ENCODE measurements at regions not wholly inside any gene's neighbourhood (a gene's known extent, or its start where the extent isn't known, plus 50 kb on each side); places are given as distances from the start of the nearest gene placed in this dataset.
"Not testable (repeated sequence)": the region's sequence is repeated elsewhere in the genome, so short reads cannot be mapped to it uniquely, and the experiment has no call there.

- not testable (repeated sequence) for H3K9me3 ChIP-seq (ENCODE audit: control insufficient read depth in 3 of 3, low read length in 3 of 3); H3K9ac ChIP-seq (ENCODE audit: low read depth in 1 of 3, low read length in 3 of 3); H3K27me3 ChIP-seq (ENCODE audit: control insufficient read depth in 3 of 3, insufficient read depth in 3 of 3, low read length in 3 of 3); H3K4me1 ChIP-seq (ENCODE audit: control insufficient read depth in 3 of 3, insufficient read depth in 3 of 3, low read length in 3 of 3); H3K27ac ChIP-seq (ENCODE audit: low read depth, low read length); H3K36me3 ChIP-seq (ENCODE audit: control insufficient read depth in 3 of 3, insufficient read depth in 3 of 3, low read length in 3 of 3); H3K4me3 ChIP-seq (ENCODE audit: low read length in 3 of 3)
Measured at GRCh38 chr17:64800987-64801386, 118.3 kb downstream of the LRRC37A3 start.

GRCh38 chr17:64800361-64800895 is 118.8 kb downstream of the LRRC37A3 start:
- not testable (repeated sequence) for H3K9ac ChIP-seq (ENCODE audit: low read depth in 1 of 3, low read length in 3 of 3); H3K36me3 ChIP-seq (ENCODE audit: control insufficient read depth in 3 of 3, insufficient read depth in 3 of 3, low read length in 3 of 3); H3K27ac ChIP-seq (ENCODE audit: low read depth, low read length)

GRCh38 chr17:64799543-64800188 is 119.6 kb downstream of the LRRC37A3 start:
- H3K4me3 ChIP-seq (ENCODE audit: low read length in 3 of 3); H3K27ac ChIP-seq (ENCODE audit: low read depth, low read length); H3K9ac ChIP-seq (ENCODE audit: low read depth in 1 of 3, low read length in 3 of 3); H3K36me3 ChIP-seq (ENCODE audit: control insufficient read depth in 3 of 3, insufficient read depth in 3 of 3, low read length in 3 of 3); H3K4me1 ChIP-seq (ENCODE audit: control insufficient read depth in 3 of 3, insufficient read depth in 3 of 3, low read length in 3 of 3); H3K9me3 ChIP-seq (ENCODE audit: control insufficient read depth in 3 of 3, low read length in 3 of 3); H3K27me3 ChIP-seq (ENCODE audit: control insufficient read depth in 3 of 3, insufficient read depth in 3 of 3, low read length in 3 of 3): not testable (repeated sequence)

More at GRCh38 chr17:64800361-64800895, 118.8 kb downstream of the LRRC37A3 start:
- not testable (repeated sequence) for H3K9me3 ChIP-seq (ENCODE audit: control insufficient read depth in 3 of 3, low read length in 3 of 3); H3K4me1 ChIP-seq (ENCODE audit: control insufficient read depth in 3 of 3, insufficient read depth in 3 of 3, low read length in 3 of 3); H3K4me3 ChIP-seq (ENCODE audit: low read length in 3 of 3); H3K27me3 ChIP-seq (ENCODE audit: control insufficient read depth in 3 of 3, insufficient read depth in 3 of 3, low read length in 3 of 3)

GRCh38 chr17:64798961-64799360 is 120.3 kb downstream of the LRRC37A3 start:
- not testable (repeated sequence) for H3K9ac ChIP-seq (ENCODE audit: low read depth in 1 of 3, low read length in 3 of 3); H3K36me3 ChIP-seq (ENCODE audit: control insufficient read depth in 3 of 3, insufficient read depth in 3 of 3, low read length in 3 of 3)

GRCh38 chr17:64798489-64798790 is 120.8 kb downstream of the LRRC37A3 start:
- H3K36me3 ChIP-seq (ENCODE audit: control insufficient read depth in 3 of 3, insufficient read depth in 3 of 3, low read length in 3 of 3): not testable (repeated sequence)

More at GRCh38 chr17:64798961-64799360, 120.3 kb downstream of the LRRC37A3 start:
- H3K9me3 ChIP-seq (ENCODE audit: control insufficient read depth in 3 of 3, low read length in 3 of 3); H3K27me3 ChIP-seq (ENCODE audit: control insufficient read depth in 3 of 3, insufficient read depth in 3 of 3, low read length in 3 of 3); H3K27ac ChIP-seq (ENCODE audit: low read depth, low read length); H3K4me1 ChIP-seq (ENCODE audit: control insufficient read depth in 3 of 3, insufficient read depth in 3 of 3, low read length in 3 of 3); H3K4me3 ChIP-seq (ENCODE audit: low read length in 3 of 3): not testable (repeated sequence)

GRCh38 chr17:64797746-64798488 is 121.4 kb downstream of the LRRC37A3 start:
- H3K9me3 ChIP-seq (ENCODE audit: control insufficient read depth in 3 of 3, low read length in 3 of 3); H3K27me3 ChIP-seq (ENCODE audit: control insufficient read depth in 3 of 3, insufficient read depth in 3 of 3, low read length in 3 of 3); H3K36me3 ChIP-seq (ENCODE audit: control insufficient read depth in 3 of 3, insufficient read depth in 3 of 3, low read length in 3 of 3); H3K9ac ChIP-seq (ENCODE audit: low read depth in 1 of 3, low read length in 3 of 3); H3K4me3 ChIP-seq (ENCODE audit: low read length in 3 of 3); H3K27ac ChIP-seq (ENCODE audit: low read depth, low read length); H3K4me1 ChIP-seq (ENCODE audit: control insufficient read depth in 3 of 3, insufficient read depth in 3 of 3, low read length in 3 of 3): not testable (repeated sequence)

More at GRCh38 chr17:64798489-64798790, 120.8 kb downstream of the LRRC37A3 start:
- H3K4me1 ChIP-seq (ENCODE audit: control insufficient read depth in 3 of 3, insufficient read depth in 3 of 3, low read length in 3 of 3); H3K27ac ChIP-seq (ENCODE audit: low read depth, low read length); H3K27me3 ChIP-seq (ENCODE audit: control insufficient read depth in 3 of 3, insufficient read depth in 3 of 3, low read length in 3 of 3); H3K4me3 ChIP-seq (ENCODE audit: low read length in 3 of 3); H3K9me3 ChIP-seq (ENCODE audit: control insufficient read depth in 3 of 3, low read length in 3 of 3); H3K9ac ChIP-seq (ENCODE audit: low read depth in 1 of 3, low read length in 3 of 3): not testable (repeated sequence)

- not testable (repeated sequence) for H3K27ac ChIP-seq (ENCODE audit: low read depth, low read length); H3K4me3 ChIP-seq (ENCODE audit: low read length in 3 of 3); H3K9me3 ChIP-seq (ENCODE audit: control insufficient read depth in 3 of 3, low read length in 3 of 3); H3K9ac ChIP-seq (ENCODE audit: low read depth in 1 of 3, low read length in 3 of 3); H3K4me1 ChIP-seq (ENCODE audit: control insufficient read depth in 3 of 3, insufficient read depth in 3 of 3, low read length in 3 of 3); H3K27me3 ChIP-seq (ENCODE audit: control insufficient read depth in 3 of 3, insufficient read depth in 3 of 3, low read length in 3 of 3); H3K36me3 ChIP-seq (ENCODE audit: control insufficient read depth in 3 of 3, insufficient read depth in 3 of 3, low read length in 3 of 3)
Measured at GRCh38 chr17:64795342-64795741, 123.9 kb downstream of the LRRC37A3 start.

- not testable (repeated sequence) for H3K36me3 ChIP-seq (ENCODE audit: control insufficient read depth in 3 of 3, insufficient read depth in 3 of 3, low read length in 3 of 3); H3K9me3 ChIP-seq (ENCODE audit: control insufficient read depth in 3 of 3, low read length in 3 of 3); H3K27ac ChIP-seq (ENCODE audit: low read depth, low read length); H3K27me3 ChIP-seq (ENCODE audit: control insufficient read depth in 3 of 3, insufficient read depth in 3 of 3, low read length in 3 of 3); H3K9ac ChIP-seq (ENCODE audit: low read depth in 1 of 3, low read length in 3 of 3); H3K4me1 ChIP-seq (ENCODE audit: control insufficient read depth in 3 of 3, insufficient read depth in 3 of 3, low read length in 3 of 3); H3K4me3 ChIP-seq (ENCODE audit: low read length in 3 of 3)
Measured at GRCh38 chr17:64794548-64795274, 124.6 kb downstream of the LRRC37A3 start.

- not testable (repeated sequence) for H3K9me3 ChIP-seq (ENCODE audit: control insufficient read depth in 3 of 3, low read length in 3 of 3); H3K4me1 ChIP-seq (ENCODE audit: control insufficient read depth in 3 of 3, insufficient read depth in 3 of 3, low read length in 3 of 3); H3K27ac ChIP-seq (ENCODE audit: low read depth, low read length); H3K4me3 ChIP-seq (ENCODE audit: low read length in 3 of 3); H3K36me3 ChIP-seq (ENCODE audit: control insufficient read depth in 3 of 3, insufficient read depth in 3 of 3, low read length in 3 of 3); H3K27me3 ChIP-seq (ENCODE audit: control insufficient read depth in 3 of 3, insufficient read depth in 3 of 3, low read length in 3 of 3); H3K9ac ChIP-seq (ENCODE audit: low read depth in 1 of 3, low read length in 3 of 3)
Measured at GRCh38 chr17:64794113-64794512, 125.2 kb downstream of the LRRC37A3 start.
